Hepatocyte (in vitro differentiated cells): ENCODE measurements at regions not wholly inside any gene's neighbourhood (a gene's known extent, or its start where the extent isn't known, plus 50 kb on each side); places are given as distances from the start of the nearest gene placed in this dataset.

Experiments used
- CTCF ChIP-seq: fragments of 200-600 bp; sonication (generic); IDR thresholded peaks from 2 replicates; pipeline ENCODE4 v1.5.1; 2016; ENCODE audit warnings: antibody characterized with exemption, mild to moderate bottlenecking; ENCODE audit not compliant: poor library complexity
- EZH2 ChIP-seq: fragments of 200-600 bp; sonication (generic); IDR thresholded peaks from 2 replicates; pipeline ENCODE4 v1.6.1; 2016; ENCODE audit warnings: antibody characterized with exemption, mild to moderate bottlenecking, borderline replicate concordance

GRCh38 chr2:16070648-16070971, 130.3 kb downstream of the MYCN start:
- no peak for TF ChIP-seq EZH2
- no peak for TF ChIP-seq CTCF
